GM23248 (cell line): ENCODE measurements at regions not wholly inside any gene's neighbourhood (a gene's known extent, or its start where the extent isn't known, plus 50 kb on each side); places are given as distances from the start of the nearest gene placed in this dataset.

ENCODE experiments used
- EZH2 ChIP-seq: fragments of 200-600 bp; sonication (generic); IDR thresholded peaks from 2 replicates; pipeline ENCODE4 v1.6.1; 2018; ENCODE audit warnings: antibody characterized with exemption, mild to moderate bottlenecking; ENCODE audit not compliant: insufficient read depth, poor library complexity, severe bottlenecking
- EZH2phosphoT487 ChIP-seq: fragments of 200-600 bp; sonication (generic); IDR thresholded peaks from 2 replicates; pipeline ENCODE4 v1.6.1; 2018; ENCODE audit warnings: antibody characterized with exemption, moderate library complexity, mild to moderate bottlenecking, low read depth; ENCODE audit not compliant: insufficient read depth

DNA sequence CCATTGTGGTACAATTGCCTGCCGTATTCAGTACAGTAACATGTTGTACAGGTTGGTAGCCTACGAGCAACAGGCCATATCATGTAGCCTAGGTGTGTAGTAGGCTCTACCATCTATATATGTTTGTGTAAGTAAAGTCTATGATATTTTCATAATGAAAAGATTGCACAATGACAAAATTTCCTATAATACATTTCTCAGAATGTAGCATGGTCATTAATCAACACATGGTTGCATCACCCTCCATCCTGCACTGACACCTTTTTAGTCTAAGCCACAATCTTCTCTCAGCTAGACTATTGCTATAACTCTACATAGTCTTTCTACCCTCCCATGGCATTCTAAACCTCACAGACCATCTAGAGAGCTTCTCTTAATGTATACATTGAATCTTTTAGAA lies 158.5 kb upstream of the HMGA2 start:
- TF ChIP-seq EZH2 (no peak), EZH2phosphoT487 (no peak)
